Right lobe of liver (tissue), 6 donors: ENCODE measurements at regions not wholly inside any gene's neighbourhood (a gene's known extent, or its start where the extent isn't known, plus 50 kb on each side); places are given as distances from the start of the nearest gene placed in this dataset.

Experiments used
- ATAC-seq, 4 donors: fragments of 200-7000 bp; cut with Tn5 transposase; one replicate each; pipeline ENCODE4 v1.9.1; 2020; ENCODE audit warnings: mild to moderate bottlenecking in 4 of 4, moderate library complexity in 4 of 4
- DNase-seq, 3 donors: peaks; one replicate each; pipeline ENCODE4 v3.0.0-alpha.2; 2020
- H3K27ac ChIP-seq, 3 donors: fragments of 200-600 bp; one replicate each; pipeline ENCODE4 v1.8.0; 2022
- H3K27me3 ChIP-seq, 2 donors: fragments of 200-600 bp; one replicate each; pipeline ENCODE4 v1.8.0; 2022
- H3K36me3 ChIP-seq, 4 donors: fragments of 200-600 bp; sonication (generic) in 1 of 4; one replicate each; pipeline versions ENCODE4 v1.5.1 to v1.8.0; 2017 to 2022; ENCODE audit warnings: control low read depth in 1 of 4
- H3K4me1 ChIP-seq, 4 donors: fragments of 200-600 bp; sonication (generic) in 1 of 4; one replicate each; pipeline versions ENCODE4 v1.5.1 to v1.8.0; 2017 to 2022; ENCODE audit warnings: control low read depth in 1 of 4
- H3K4me3 ChIP-seq, 3 donors: fragments of 200-600 bp; one replicate each; pipeline ENCODE4 v1.8.0; 2022
- H3K9me3 ChIP-seq, 4 donors: fragments of 200-600 bp; sonication (generic) in 1 of 4; one replicate each; pipeline versions ENCODE4 v1.5.1 to v1.8.0; 2017 to 2022; ENCODE audit warnings: control low read depth in 1 of 4
- CTCF ChIP-seq, 4 donors: fragments of 200-600 bp in 3 of 4; fragments of 450-650 bp in 1 of 4; IDR thresholded peaks; one replicate each; pipeline versions ENCODE4 v1.5.1 to v1.8.0; 2016 to 2022; ENCODE audit warnings: antibody characterized with exemption in 4 of 4, mild to moderate bottlenecking in 2 of 4
- POLR2A ChIP-seq: fragments of 450-650 bp; IDR thresholded peaks from one replicate; pipeline ENCODE4 v1.6.1; 2017; ENCODE audit warnings: antibody characterized with exemption, mild to moderate bottlenecking
- WGBS: methylation state at CpG from one replicate; pipeline ENCODE4 v1.1.6; 2018; ENCODE audit warnings: low coverage, low lambda C conversion rate; ENCODE audit not compliant: insufficient coverage; ENCODE audit errors: missing lambda C conversion rate; 5-methylcytosine and 5-hydroxymethylcytosine counted together
- intact Hi-C, 2 donors: fragments of 100-400 bp; cut with DNase I; formaldehyde crosslinking; loops; one replicate each; pipeline versions ENCODE4 v1.11.2 to v1.14.1; 2022
- donor health status: DM: no; HTN: yes; CAD: no.
- donor health status: DM: no; HTN: no; CAD: no.
- donor health status: DM: no; HTN: no; CAD: no.
- donor health status: DM: no; HTN: yes; CAD: no.
- donor health status: DM: no; HTN: yes; CAD: no.

GRCh38 chr1:36542962-36543515 lies 60.3 kb upstream of the CSF3R start:
- ATAC-seq, result no peak
- Histone ChIP-seq H3K4me1 (no peaks in the 10 kb centered on the region), H3K36me3 (no peaks in the 10 kb centered on the region), H3K27me3 (no peaks in the 10 kb centered on the region), H3K9me3 (no peaks in the 10 kb centered on the region), H3K4me3 (no peak overlapping the region), H3K27ac (no peak overlapping the region)
- TF ChIP-seq CTCF (IDR thresholded peaks at IDR 0.05) (peak in 1 of 4 donors; percentile 10), POLR2A (no peak)
- 52% methylated on average over 6 of the region's 6 CpGs for WGBS
- peak in 1 of 3 donors; percentile 26 for DNase-seq
- intact Hi-C loops, result no loop called here

GRCh38 chr1:36542024-36542961 lies 59.6 kb upstream of the CSF3R start:
- ATAC-seq (no peak), DNase-seq (peak in 1 of 3 donors; percentile 36)
- intact Hi-C loops, result no loop called here
- no peak for TF ChIP-seq CTCF (IDR thresholded peaks at IDR 0.05)
- no peak for TF ChIP-seq POLR2A
- Histone ChIP-seq H3K4me1 (no peaks in the 10 kb centered on the region), H3K27ac (no peak overlapping the region), H3K36me3 (no peaks in the 10 kb centered on the region), H3K27me3 (no peaks in the 10 kb centered on the region), H3K4me3 (no peak overlapping the region), H3K9me3 (no peaks in the 10 kb centered on the region)
- WGBS, result 40% methylated on average over 6 of the region's 13 CpGs

- Histone ChIP-seq H3K4me3 (no peak overlapping the region), H3K9me3 (no peaks in the 10 kb centered on the region), H3K27me3 (no peaks in the 10 kb centered on the region), H3K4me1 (no peaks in the 10 kb centered on the region), H3K27ac (no peak overlapping the region), H3K36me3 (no peaks in the 10 kb centered on the region)
- DNase-seq (peak in 1 of 3 donors; percentile 14), ATAC-seq (no peak)
- intact Hi-C loops, result no loop called here
- 45% methylated on average over 4 of the region's 10 CpGs for WGBS
- TF ChIP-seq CTCF (IDR thresholded peaks at IDR 0.05) (no peak), POLR2A (no peak)
These were observed 57.3 kb upstream of the CSF3R start for GRCh38 chr1:36540056-36540455.

GRCh38 chr1:36539526-36539925 lies 56.8 kb upstream of the CSF3R start:
- Histone ChIP-seq H3K27me3 (no peaks in the 10 kb centered on the region), H3K9me3 (no peaks in the 10 kb centered on the region), H3K36me3 (no peaks in the 10 kb centered on the region), H3K27ac (no peak overlapping the region), H3K4me1 (no peaks in the 10 kb centered on the region), H3K4me3 (no peak overlapping the region)
- ATAC-seq (no peak), DNase-seq (peak in 1 of 3 donors; percentile 26)
- no peak for TF ChIP-seq POLR2A
- TF ChIP-seq CTCF (IDR thresholded peaks at IDR 0.05), result no peak
- intact Hi-C loops, result no loop called here
- 80% methylated on average over 1 of the region's 2 CpGs for WGBS
